ENCODE measurements at regions not wholly inside any gene's neighbourhood (a gene's known extent, or its start where the extent isn't known, plus 50 kb on each side); places are given as distances from the start of the nearest gene placed in this dataset.

DNA sequence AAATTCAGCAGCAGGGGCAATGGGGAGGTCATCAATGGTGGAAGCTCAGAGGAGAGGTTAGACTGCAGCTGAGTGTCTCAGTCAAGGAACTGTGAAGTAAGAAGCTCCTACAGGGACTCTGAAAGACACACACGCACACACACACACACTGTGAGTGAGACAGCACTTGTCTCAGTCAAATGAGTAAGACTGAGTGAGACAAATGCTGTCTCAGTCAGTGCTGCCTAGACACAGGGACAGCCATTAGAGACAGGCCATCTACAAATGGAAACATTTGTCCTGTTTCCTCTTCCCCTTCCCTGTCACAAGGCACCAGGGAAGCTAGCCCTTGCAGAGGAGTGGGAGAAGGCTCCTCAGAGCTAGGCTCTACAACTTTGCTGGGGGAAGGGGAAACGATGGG lies 577.4 kb upstream of the GCFC2 start:
- TF ChIP-seq, protein P1, sequence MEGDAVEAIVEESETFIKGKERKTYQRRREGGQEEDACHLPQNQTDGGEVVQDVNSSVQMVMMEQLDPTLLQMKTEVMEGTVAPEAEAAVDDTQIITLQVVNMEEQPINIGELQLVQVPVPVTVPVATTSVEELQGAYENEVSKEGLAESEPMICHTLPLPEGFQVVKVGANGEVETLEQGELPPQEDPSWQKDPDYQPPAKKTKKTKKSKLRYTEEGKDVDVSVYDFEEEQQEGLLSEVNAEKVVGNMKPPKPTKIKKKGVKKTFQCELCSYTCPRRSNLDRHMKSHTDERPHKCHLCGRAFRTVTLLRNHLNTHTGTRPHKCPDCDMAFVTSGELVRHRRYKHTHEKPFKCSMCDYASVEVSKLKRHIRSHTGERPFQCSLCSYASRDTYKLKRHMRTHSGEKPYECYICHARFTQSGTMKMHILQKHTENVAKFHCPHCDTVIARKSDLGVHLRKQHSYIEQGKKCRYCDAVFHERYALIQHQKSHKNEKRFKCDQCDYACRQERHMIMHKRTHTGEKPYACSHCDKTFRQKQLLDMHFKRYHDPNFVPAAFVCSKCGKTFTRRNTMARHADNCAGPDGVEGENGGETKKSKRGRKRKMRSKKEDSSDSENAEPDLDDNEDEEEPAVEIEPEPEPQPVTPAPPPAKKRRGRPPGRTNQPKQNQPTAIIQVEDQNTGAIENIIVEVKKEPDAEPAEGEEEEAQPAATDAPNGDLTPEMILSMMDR (IDR thresholded peaks at IDR 0.05) = no peak
- no peak for TF ChIP-seq ZFX (IDR thresholded peaks at IDR 0.05; ENCODE audit: borderline replicate concordance)
